IMR-90 (cell line): ENCODE measurements at regions not wholly inside any gene's neighbourhood (a gene's known extent, or its start where the extent isn't known, plus 50 kb on each side); places are given as distances from the start of the nearest gene placed in this dataset.

Experiments used
- ATAC-seq: fragments of 200-7000 bp; cut with Tn5 transposase; 2 replicates; pipeline ENCODE4 v1.9.1; 2020; ENCODE audit warnings: low read depth, mild to moderate bottlenecking, moderate library complexity
- BruUV-seq: library from RNA; stranded (reverse); fragments of 400-500 nt; replicated peaks from 2 replicates; lab custom pipeline; 2021; lab: Mats Ljungman, UMichigan
- CTCF ChIA-PET: fragments of 300-600 bp; formaldehyde crosslinking; extraction: SDS; loops from one replicate; lab custom pipeline; 2021; ENCODE audit warnings: antibody characterized with exemption; lab: Yijun Ruan, JAX
- POLR2A ChIA-PET: fragments of 300-600 bp; sonication (Branson Sonifier 250); formaldehyde crosslinking; loops from one replicate; lab custom pipeline; 2022; ENCODE audit warnings: antibody characterized with exemption; ENCODE audit not compliant: unreplicated experiment; lab: Charles Lee
- DNase-seq: peaks from one replicate; pipeline ENCODE4 v3.0.0; 2013
- H2AFZ ChIP-seq: replicated peaks from 2 replicates; pipeline ENCODE3; 2013; ENCODE audit warnings: low read length, mild to moderate bottlenecking; ENCODE audit not compliant: poor library complexity
- H2AK5ac ChIP-seq: 2 replicates; pipeline ENCODE4 v1.6.1; 2013; ENCODE audit warnings: low read depth, low read length, inconsistent platforms
- H2AK9ac ChIP-seq: replicated peaks from 2 replicates; pipeline ENCODE3; 2013; ENCODE audit warnings: mild to moderate bottlenecking, low read depth, low read length, moderate library complexity; ENCODE audit not compliant: poor library complexity
- H2BK120ac ChIP-seq: 2 replicates; pipeline ENCODE4 v1.6.1; 2013; ENCODE audit warnings: low read depth, low read length, inconsistent platforms
- H2BK15ac ChIP-seq: 3 replicates; pipeline ENCODE4 v1.6.1; 2013; ENCODE audit warnings: low read depth, low read length, inconsistent platforms
- H2BK20ac ChIP-seq: 2 replicates; pipeline ENCODE4 v1.6.1; 2013; ENCODE audit warnings: low read depth, mild to moderate bottlenecking, inconsistent platforms, low read length, moderate library complexity
- H2BK5ac ChIP-seq: 2 replicates; pipeline ENCODE4 v1.6.1; 2013; ENCODE audit warnings: mild to moderate bottlenecking, low read depth, low read length, inconsistent platforms; ENCODE audit not compliant: poor library complexity, severe bottlenecking
- H3K14ac ChIP-seq: replicated peaks from 2 replicates; pipeline ENCODE4 v1.6.1; 2013; ENCODE audit warnings: low read depth, low read length, inconsistent platforms
- H3K18ac ChIP-seq: 2 replicates; pipeline ENCODE4 v1.6.1; 2013; ENCODE audit warnings: low read depth, low read length, control low read depth
- H3K23ac ChIP-seq: 2 replicates; pipeline ENCODE4 v1.6.1; 2013; ENCODE audit warnings: low read depth, low read length, inconsistent platforms
- H3K27ac ChIP-seq: 2 replicates; pipeline ENCODE4 v1.5.1; 2013; ENCODE audit warnings: mild to moderate bottlenecking, control low read depth, low read length; ENCODE audit not compliant: insufficient read depth
- H3K27me3 ChIP-seq: 2 replicates; pipeline ENCODE4 v1.6.1; 2013; ENCODE audit warnings: low read length; ENCODE audit not compliant: control insufficient read depth, insufficient read depth
- H3K36me3 ChIP-seq: 2 replicates; pipeline ENCODE4 v1.6.1; 2013; ENCODE audit warnings: low read length, mixed read lengths; ENCODE audit not compliant: control insufficient read depth, insufficient read depth
- H3K4ac ChIP-seq: 2 replicates; pipeline ENCODE4 v1.6.1; 2013; ENCODE audit warnings: low read depth, low read length, inconsistent platforms
- H3K4me1 ChIP-seq: 2 replicates; pipeline ENCODE4 v1.6.1; 2013; ENCODE audit warnings: low read length, mixed read lengths; ENCODE audit not compliant: control insufficient read depth, insufficient read depth
- H3K4me2 ChIP-seq: 2 replicates; pipeline ENCODE4 v1.6.1; 2013; ENCODE audit warnings: low read depth, mild to moderate bottlenecking, control low read depth, low read length, moderate library complexity
- H3K4me3 ChIP-seq: 2 replicates; pipeline ENCODE4 v1.5.1; 2013; ENCODE audit warnings: low read depth, mild to moderate bottlenecking, control low read depth, low read length, moderate library complexity; ENCODE audit not compliant: insufficient read depth
- H3K56ac ChIP-seq: 2 replicates; pipeline ENCODE4 v1.6.1; 2013; ENCODE audit warnings: low read length, inconsistent platforms; ENCODE audit not compliant: insufficient read depth; ENCODE audit errors: extremely low read depth
- H3K79me1 ChIP-seq, 2 experiments: 2 replicates each; pipeline ENCODE4 v1.6.1; 2013; ENCODE audit warnings: low read length in 2 of 2, inconsistent platforms in 1 of 2, low read depth in 1 of 2
- H3K9ac ChIP-seq: 2 replicates; pipeline ENCODE4 v1.6.1; 2013; ENCODE audit warnings: low read depth, low read length, control low read depth
- H3K9me1 ChIP-seq: 2 replicates; pipeline ENCODE4 v1.6.1; 2013; ENCODE audit warnings: low read length, inconsistent platforms; ENCODE audit not compliant: insufficient read depth
- H3K9me3 ChIP-seq: 2 replicates; pipeline ENCODE4 v1.6.1; 2013; ENCODE audit warnings: low read length; ENCODE audit not compliant: control insufficient read depth, insufficient read depth
- H4K20me1 ChIP-seq: 2 replicates; pipeline ENCODE4 v1.6.1; 2013; ENCODE audit warnings: low read length, inconsistent platforms; ENCODE audit not compliant: insufficient read depth
- H4K5ac ChIP-seq: 2 replicates; pipeline ENCODE4 v1.6.1; 2013; ENCODE audit warnings: mild to moderate bottlenecking, low read depth, low read length, control low read depth
- H4K8ac ChIP-seq, 2 experiments: 2 replicates each; pipeline ENCODE4 v1.6.1; 2013; ENCODE audit warnings: low read depth in 2 of 2, low read length in 2 of 2, control low read depth in 1 of 2, inconsistent platforms in 1 of 2
- H4K91ac ChIP-seq: 2 replicates; pipeline ENCODE4 v1.6.1; 2013; ENCODE audit warnings: low read depth, low read length, inconsistent platforms; ENCODE audit not compliant: insufficient read depth
- BHLHE40 ChIP-seq: fragments of 150-350 bp; IDR thresholded peaks from 2 replicates; pipeline ENCODE4 v1.6.1; 2016; ENCODE audit warnings: mild to moderate bottlenecking, low read depth, low read length
- CEBPB ChIP-seq: IDR thresholded peaks from 2 replicates; pipeline ENCODE4 v1.6.1; 2012; ENCODE audit warnings: low read depth, low read length, improper control_type of control experiment
- CHD1 ChIP-seq: IDR thresholded peaks from 2 replicates; pipeline ENCODE4 v1.6.1; 2012; ENCODE audit warnings: low read depth, low read length, improper control_type of control experiment
- FOS ChIP-seq: fragments of 150-350 bp; IDR thresholded peaks from 2 replicates; pipeline ENCODE4 v1.6.1; 2016; ENCODE audit warnings: low read depth, low read length
- MAFK ChIP-seq: IDR thresholded peaks from 2 replicates; pipeline ENCODE4 v1.6.1; 2012; ENCODE audit warnings: low read depth, low read length, improper control_type of control experiment
- MAZ ChIP-seq: IDR thresholded peaks from 2 replicates; pipeline ENCODE4 v1.6.1; 2012; ENCODE audit warnings: low read depth, mild to moderate bottlenecking, low read length, improper control_type of control experiment, moderate library complexity, borderline replicate concordance
- MXI1 ChIP-seq: IDR thresholded peaks from 2 replicates; pipeline ENCODE4 v1.6.1; 2012; ENCODE audit warnings: low read depth, mild to moderate bottlenecking, low read length, moderate library complexity, borderline replicate concordance
- NFE2L2 ChIP-seq: fragments of 150-350 bp; IDR thresholded peaks from 2 replicates; pipeline ENCODE4 v1.6.1; 2016; ENCODE audit warnings: low read depth, mild to moderate bottlenecking, low read length
- POLR2A ChIP-seq: IDR thresholded peaks from 2 replicates; pipeline ENCODE4 v1.6.1; 2012; ENCODE audit warnings: mild to moderate bottlenecking, low read depth, low read length
- RAD21 ChIP-seq: IDR thresholded peaks from 2 replicates; pipeline ENCODE4 v1.6.1; 2012; ENCODE audit warnings: low read length, improper control_type of control experiment
- RCOR1 ChIP-seq: IDR thresholded peaks from 2 replicates; pipeline ENCODE4 v1.6.1; 2012; ENCODE audit warnings: mild to moderate bottlenecking, low read length, improper control_type of control experiment; ENCODE audit not compliant: insufficient replicate concordance
- RFX5 ChIP-seq: IDR thresholded peaks from 2 replicates; pipeline ENCODE4 v1.8.0; 2012; ENCODE audit warnings: low read depth, mild to moderate bottlenecking, low read length, moderate library complexity
- SMC3 ChIP-seq: fragments of 150-350 bp; IDR thresholded peaks from 2 replicates; pipeline ENCODE4 v1.6.1; 2016; ENCODE audit warnings: low read depth, mild to moderate bottlenecking, antibody characterized with exemption, low read length, moderate library complexity
- WGBS, 2 experiments: methylation state at CpG; one replicate each; pipeline versions ENCODE4 v1.1.5 to v1.1.7; 2013; ENCODE audit warnings: missing lambda C conversion rate in 2 of 2; ENCODE audit not compliant: insufficient read length in 1 of 2; ENCODE audit errors: extremely low coverage in 2 of 2; 5-methylcytosine and 5-hydroxymethylcytosine counted together
- dilution Hi-C: fragments of 300-500 bp; cut with HindIII; formaldehyde crosslinking; loops from one replicate; pipeline ENCODE4 v1.14.3; 2018; ENCODE audit warnings: low sequenced_read_pairs; ENCODE audit not compliant: unreplicated experiment
- in situ Hi-C: fragments of 300-500 bp; cut with MboI; formaldehyde crosslinking; loops from 3 replicates; pipeline ENCODE4 v1.14.3; 2019; ENCODE audit warnings: low sequenced_read_pairs, inconsistent platforms, mixed read lengths
- intact Hi-C: fragments of 100-400 bp; cut with micrococcal nuclease; formaldehyde crosslinking; loops from 2 replicates; pipeline ENCODE4 v1.10.0; 2022
- TF ChIP-seq, protein P1 (sequence below): fragments of 150-350 bp; IDR thresholded peaks from 2 replicates; pipeline ENCODE4 v1.6.1; 2016; ENCODE audit warnings: low read depth, mild to moderate bottlenecking, low read length, moderate library complexity, borderline replicate concordance
- TF ChIP-seq, protein P2 (sequence below): conservative IDR thresholded peaks from 2 replicates; pipeline ENCODE4 v1.5.1; 2012; ENCODE audit warnings: mild to moderate bottlenecking, low read depth, low read length, improper control_type of control experiment
- TF ChIP-seq, protein P3 (sequence below): fragments of 150-350 bp; IDR thresholded peaks from 2 replicates; pipeline ENCODE4 v1.6.1; 2017; ENCODE audit warnings: mild to moderate bottlenecking, antibody characterized with exemption, low read length, low read depth

DNA sequence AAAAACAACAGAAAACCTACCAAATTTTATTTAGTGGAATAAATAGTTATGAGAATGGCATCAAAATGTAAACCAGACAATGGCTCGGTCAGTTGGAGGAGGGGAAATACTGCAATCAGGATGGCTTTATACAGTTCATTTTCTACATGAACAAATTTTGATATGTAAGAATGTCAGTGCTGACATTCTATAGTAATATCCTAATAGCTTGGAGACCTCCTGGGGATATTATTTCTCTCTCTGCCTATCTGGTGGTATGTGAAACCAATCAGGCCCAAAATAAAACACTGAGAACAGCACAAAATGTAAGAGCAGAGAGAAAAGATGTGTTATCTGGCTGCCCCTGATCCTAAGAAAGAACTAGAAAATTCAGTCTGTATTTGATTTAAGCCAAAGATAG, 327.7 kb downstream of the UBE3D start:
- no peak overlapping the region for H2BK15ac ChIP-seq
- no peak overlapping the region for H3K14ac ChIP-seq
- no peaks in the 10 kb centered on the region for H3K4me1 ChIP-seq
- ATAC-seq (no peak), DNase-seq (no peak)
- POLR2A ChIA-PET: no interaction called here
- no CpG with 5 or more reads among the region's 1 CpG for WGBS, 2 experiments
- H3K18ac ChIP-seq: no peak overlapping the region
- no peak overlapping the region for H3K56ac ChIP-seq
- dilution Hi-C loops (no loop called here), intact Hi-C loops (no loop called here), in situ Hi-C loops (no loop called here)
- CTCF ChIA-PET: no interaction called here
- no peak overlapping the region for H2AFZ ChIP-seq
- H3K4me3 ChIP-seq: no peak overlapping the region
- no peak overlapping the region for H2AK9ac ChIP-seq
- H3K4ac ChIP-seq: no peak overlapping the region
- H4K20me1 ChIP-seq: no peaks in the 10 kb centered on the region
- H2AK5ac ChIP-seq: no peak overlapping the region
- no peak overlapping the region for H4K8ac ChIP-seq
- H2BK20ac ChIP-seq: no peak overlapping the region
- H2BK5ac ChIP-seq: no peak overlapping the region
- no peaks in the 10 kb centered on the region for H3K9me1 ChIP-seq
- no peak overlapping the region for H3K4me2 ChIP-seq
- no peak overlapping the region for H3K9ac ChIP-seq
- peaks cover 6% of the 10 kb centered on the region for H3K27me3 ChIP-seq
- H2BK120ac ChIP-seq: no peak overlapping the region
- H3K23ac ChIP-seq: no peak overlapping the region
- no TSS peak for BruUV-seq
- no peak overlapping the region for H3K27ac ChIP-seq
- no peaks in the 10 kb centered on the region for H3K79me1 ChIP-seq
- no peaks in the 10 kb centered on the region for H3K9me3 ChIP-seq
- no peaks in the 10 kb centered on the region for H3K36me3 ChIP-seq
- no peak overlapping the region for H4K91ac ChIP-seq
- no peak overlapping the region for H4K5ac ChIP-seq
- TF ChIP-seq RFX5 (no peak), SMC3 (no peak), NFE2L2 (no peak), POLR2A (no peak), BHLHE40 (no peak), FOS (no peak), CHD1 (no peak), MAFK (no peak), RCOR1 (no peak), MAZ (no peak), CEBPB (no peak), MXI1 (no peak), RAD21 (no peak)
- TF ChIP-seq, protein P1, sequence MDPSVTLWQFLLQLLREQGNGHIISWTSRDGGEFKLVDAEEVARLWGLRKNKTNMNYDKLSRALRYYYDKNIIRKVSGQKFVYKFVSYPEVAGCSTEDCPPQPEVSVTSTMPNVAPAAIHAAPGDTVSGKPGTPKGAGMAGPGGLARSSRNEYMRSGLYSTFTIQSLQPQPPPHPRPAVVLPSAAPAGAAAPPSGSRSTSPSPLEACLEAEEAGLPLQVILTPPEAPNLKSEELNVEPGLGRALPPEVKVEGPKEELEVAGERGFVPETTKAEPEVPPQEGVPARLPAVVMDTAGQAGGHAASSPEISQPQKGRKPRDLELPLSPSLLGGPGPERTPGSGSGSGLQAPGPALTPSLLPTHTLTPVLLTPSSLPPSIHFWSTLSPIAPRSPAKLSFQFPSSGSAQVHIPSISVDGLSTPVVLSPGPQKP: no peak
- TF ChIP-seq, protein P2, sequence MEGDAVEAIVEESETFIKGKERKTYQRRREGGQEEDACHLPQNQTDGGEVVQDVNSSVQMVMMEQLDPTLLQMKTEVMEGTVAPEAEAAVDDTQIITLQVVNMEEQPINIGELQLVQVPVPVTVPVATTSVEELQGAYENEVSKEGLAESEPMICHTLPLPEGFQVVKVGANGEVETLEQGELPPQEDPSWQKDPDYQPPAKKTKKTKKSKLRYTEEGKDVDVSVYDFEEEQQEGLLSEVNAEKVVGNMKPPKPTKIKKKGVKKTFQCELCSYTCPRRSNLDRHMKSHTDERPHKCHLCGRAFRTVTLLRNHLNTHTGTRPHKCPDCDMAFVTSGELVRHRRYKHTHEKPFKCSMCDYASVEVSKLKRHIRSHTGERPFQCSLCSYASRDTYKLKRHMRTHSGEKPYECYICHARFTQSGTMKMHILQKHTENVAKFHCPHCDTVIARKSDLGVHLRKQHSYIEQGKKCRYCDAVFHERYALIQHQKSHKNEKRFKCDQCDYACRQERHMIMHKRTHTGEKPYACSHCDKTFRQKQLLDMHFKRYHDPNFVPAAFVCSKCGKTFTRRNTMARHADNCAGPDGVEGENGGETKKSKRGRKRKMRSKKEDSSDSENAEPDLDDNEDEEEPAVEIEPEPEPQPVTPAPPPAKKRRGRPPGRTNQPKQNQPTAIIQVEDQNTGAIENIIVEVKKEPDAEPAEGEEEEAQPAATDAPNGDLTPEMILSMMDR: no peak
- TF ChIP-seq, protein P3, sequence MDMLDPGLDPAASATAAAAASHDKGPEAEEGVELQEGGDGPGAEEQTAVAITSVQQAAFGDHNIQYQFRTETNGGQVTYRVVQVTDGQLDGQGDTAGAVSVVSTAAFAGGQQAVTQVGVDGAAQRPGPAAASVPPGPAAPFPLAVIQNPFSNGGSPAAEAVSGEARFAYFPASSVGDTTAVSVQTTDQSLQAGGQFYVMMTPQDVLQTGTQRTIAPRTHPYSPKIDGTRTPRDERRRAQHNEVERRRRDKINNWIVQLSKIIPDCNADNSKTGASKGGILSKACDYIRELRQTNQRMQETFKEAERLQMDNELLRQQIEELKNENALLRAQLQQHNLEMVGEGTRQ: no peak
